HepG2 (cell line): ENCODE measurements at regions not wholly inside any gene's neighbourhood (a gene's known extent, or its start where the extent isn't known, plus 50 kb on each side); places are given as distances from the start of the nearest gene placed in this dataset.

Experiments
- ATAC-seq: fragments of 200-7000 bp; cut with Tn5 transposase; 3 replicates; pipeline ENCODE4 v1.9.1; 2020; ENCODE audit warnings: mild to moderate bottlenecking, moderate library complexity
- BruUV-seq: library from RNA; stranded (reverse); fragments of 400-500 nt; replicated peaks from 2 replicates; lab custom pipeline; 2021; lab: Mats Ljungman, UMichigan
- CTCF ChIA-PET: fragments of 300-600 bp; formaldehyde crosslinking; extraction: SDS; loops from one replicate; lab custom pipeline; 2021; ENCODE audit warnings: low total read pairs, inconsistent platforms, low intra/inter-chr PET ratio; lab: Yijun Ruan, JAX
- POLR2A ChIA-PET: fragments of 350-600 bp; sonication (Branson Sonifier 250); formaldehyde crosslinking; loops from one replicate; lab custom pipeline; 2020; ENCODE audit warnings: antibody characterized with exemption, inconsistent platforms; lab: Yijun Ruan, JAX
- DNase-seq: peaks from one replicate; pipeline ENCODE4 v3.0.0-alpha.2; 2015; ENCODE audit warnings: low spot score
- FAIRE-seq: peaks from 3 replicates; lab custom pipeline; 2011; peaks lifted over from hg19 to GRCh38; lab: Jason Lieb, UNC
- H2AFZ ChIP-seq: one replicate; pipeline ENCODE4 v1.6.1; 2011; ENCODE audit warnings: low read length, inconsistent platforms
- H3K27ac ChIP-seq: fragments of 300-600 bp; 3 replicates; pipeline ENCODE4 v1.8.0; 2011; ENCODE audit warnings: mixed run types, mild to moderate bottlenecking, mixed read lengths, low read length, inconsistent platforms; ENCODE audit not compliant: insufficient read depth; ENCODE audit errors: extremely low read length
- H3K27me3 ChIP-seq, 2 experiments: fragments of 200-600 bp in 1 of 2; 2 replicates in 1 of 2; 3 replicates in 1 of 2; pipeline versions ENCODE4 v1.6.0 to v1.8.0; 2011; ENCODE audit warnings: low read length in 2 of 2, mild to moderate bottlenecking in 2 of 2, moderate library complexity in 2 of 2, inconsistent platforms in 1 of 2; ENCODE audit not compliant: insufficient read depth in 2 of 2, control insufficient read depth in 1 of 2
- H3K36me3 ChIP-seq, 2 experiments: fragments of 200-600 bp in 1 of 2; replicated peaks in 1 of 2; 2 replicates in 1 of 2; 3 replicates in 1 of 2; pipeline versions ENCODE4 v1.5.1 to v1.8.0; 2011; ENCODE audit warnings: low read length in 2 of 2, inconsistent platforms in 1 of 2; ENCODE audit not compliant: insufficient read depth in 2 of 2, control insufficient read depth in 1 of 2
- H3K4me1 ChIP-seq: 2 replicates; pipeline ENCODE4 v1.5.1; 2012; ENCODE audit warnings: low read length, inconsistent platforms; ENCODE audit not compliant: insufficient read depth
- H3K4me2 ChIP-seq: 2 replicates; pipeline ENCODE4 v1.6.0; 2011; ENCODE audit warnings: low read depth, low read length, inconsistent platforms
- H3K4me3 ChIP-seq, 3 experiments: fragments of 200-600 bp in 1 of 3; sonication (generic), shearing (Covaris generic) in 1 of 3; replicated peaks in 1 of 3; 2 replicates each; pipeline ENCODE4 v1.5.1; 2011 to 2016; ENCODE audit warnings: low read length in 3 of 3, inconsistent platforms in 2 of 3, low read depth in 2 of 3, mild to moderate bottlenecking in 2 of 3, control low read depth in 1 of 3, mixed read lengths in 1 of 3; ENCODE audit not compliant: insufficient read depth in 1 of 3
- H3K79me2 ChIP-seq: one replicate; pipeline ENCODE4 v1.6.1; 2011; ENCODE audit warnings: low read length, inconsistent platforms; ENCODE audit not compliant: insufficient read depth
- H3K9ac ChIP-seq: 2 replicates; pipeline ENCODE4 v1.6.0; 2011; ENCODE audit warnings: mild to moderate bottlenecking, low read depth, low read length, inconsistent platforms; ENCODE audit not compliant: insufficient read depth
- H3K9me3 ChIP-seq: 2 replicates; pipeline ENCODE4 v1.5.1; 2012; ENCODE audit warnings: mild to moderate bottlenecking, low read length
- H4K20me1 ChIP-seq: 2 replicates; pipeline ENCODE4 v1.6.0; 2011; ENCODE audit warnings: inconsistent platforms, mild to moderate bottlenecking, low read length, moderate library complexity; ENCODE audit not compliant: insufficient read depth
- DNMT1 ChIP-seq: sonication (generic); formaldehyde crosslinking; IDR thresholded peaks from 2 replicates; pipeline ENCODE4 v1.5.1; 2020; ENCODE audit warnings: mild to moderate bottlenecking, missing genetic modification reagents
- E2F5 ChIP-seq: sonication (generic); formaldehyde crosslinking; conservative IDR thresholded peaks from 2 replicates; pipeline ENCODE4 v1.4.0; 2020; ENCODE audit warnings: missing genetic modification reagents
- EZH2 ChIP-seq: conservative IDR thresholded peaks from 2 replicates; pipeline ENCODE4 v1.6.1; 2012; ENCODE audit warnings: mild to moderate bottlenecking, low read depth, low read length, moderate library complexity
- RFX5 ChIP-seq: IDR thresholded peaks from 2 replicates; pipeline ENCODE4 v1.6.1; 2011; ENCODE audit warnings: low read depth, low read length, improper control_type of control experiment
- SMARCE1 ChIP-seq: fragments of 450-650 bp; IDR thresholded peaks from 2 replicates; pipeline ENCODE4 v1.6.1; 2017; ENCODE audit warnings: borderline replicate concordance
- TFAP4 ChIP-seq: sonication (generic); IDR thresholded peaks from 2 replicates; pipeline ENCODE4 v1.6.1; 2016; ENCODE audit warnings: low read depth, borderline replicate concordance
- TGIF2 ChIP-seq: IDR thresholded peaks from 2 replicates; pipeline ENCODE4 v1.6.1; 2016; ENCODE audit warnings: control low read depth, missing compliant biosample characterization
- ZNF337 ChIP-seq: sonication (generic); formaldehyde crosslinking; IDR thresholded peaks from 2 replicates; pipeline ENCODE4 v1.5.1; 2020; ENCODE audit warnings: missing genetic modification reagents, low read depth, mild to moderate bottlenecking, borderline replicate concordance
- ZNF768 ChIP-seq: sonication (generic); formaldehyde crosslinking; IDR thresholded peaks from 2 replicates; pipeline ENCODE4 v1.4.0; 2020; ENCODE audit warnings: missing genetic modification reagents
- ZNF782 ChIP-seq: sonication (generic); formaldehyde crosslinking; IDR thresholded peaks from 2 replicates; pipeline ENCODE4 v1.4.0; 2020; ENCODE audit warnings: missing genetic modification reagents, mild to moderate bottlenecking, borderline replicate concordance
- ZSCAN9 ChIP-seq: IDR thresholded peaks from 2 replicates; pipeline ENCODE4 v1.6.1; 2016; ENCODE audit warnings: borderline replicate concordance
- WGBS: methylation state at CpG from one replicate; pipeline ENCODE4 v1.1.6; 2017; ENCODE audit warnings: low lambda C conversion rate; 5-methylcytosine and 5-hydroxymethylcytosine counted together
- in situ Hi-C: cut with HindIII; loops from 2 replicates; pipeline ENCODE4 v1.10.0; 2017; ENCODE audit warnings: low pct_unique_long_range_greater_than_20kb; ENCODE audit not compliant: extremely low pct_ligation_motif_present
- intact Hi-C: fragments of 100-400 bp; cut with micrococcal nuclease; formaldehyde crosslinking; loops from one replicate; pipeline ENCODE4 v1.10.0; 2022; ENCODE audit not compliant: unreplicated experiment
- TF ChIP-seq, protein P1 (sequence below): sonication (generic); formaldehyde crosslinking; IDR thresholded peaks from 2 replicates; pipeline ENCODE4 v1.4.0; 2020; ENCODE audit warnings: missing genetic modification reagents, borderline replicate concordance
- TF ChIP-seq, protein P2 (sequence below): sonication (generic); formaldehyde crosslinking; IDR thresholded peaks from 2 replicates; pipeline ENCODE4 v1.8.0; 2022; ENCODE audit warnings: mild to moderate bottlenecking, missing genetic modification reagents, moderate library complexity

DNA sequence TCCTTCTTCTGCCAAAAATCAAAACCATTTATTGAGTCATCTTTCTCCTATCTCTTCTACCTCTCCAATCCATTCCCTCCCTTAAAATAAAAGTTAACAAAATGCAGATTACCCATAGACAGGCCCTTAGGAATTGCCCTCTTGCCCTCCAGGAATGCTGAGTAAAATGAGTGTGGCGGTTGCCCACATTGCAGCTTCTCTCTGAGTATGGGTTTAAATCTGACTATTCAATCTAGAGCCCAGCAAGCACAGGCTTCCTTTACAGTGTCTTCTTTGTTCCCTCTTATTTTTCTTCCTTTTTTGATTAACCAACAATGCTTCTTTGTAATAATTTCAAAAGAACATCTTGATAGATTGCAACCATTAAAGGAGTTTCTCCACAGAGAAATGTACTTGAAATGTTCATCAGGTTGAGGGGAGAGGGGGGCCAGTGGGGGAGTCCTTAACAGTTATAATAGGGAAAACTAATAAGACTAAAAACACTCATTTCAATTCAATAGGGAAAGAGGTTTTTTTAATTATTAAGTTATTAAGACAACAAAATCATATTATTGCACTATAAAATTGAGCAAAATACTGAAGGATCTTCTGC is 135.3 kb upstream of the LMCD1 start (continued):
- TF ChIP-seq EZH2 (no peak), ZNF768 (no peak)

GRCh38 chr3:8368598-8368997 is 133.0 kb upstream of the LMCD1 start:
- no peak for DNase-seq
- intact Hi-C loops, result no loop called here
- Histone ChIP-seq H3K9ac (no peak overlapping the region), H2AFZ (no peak overlapping the region), H3K4me3 (no peak overlapping the region), H3K4me2 (0 out of 2 replicates have a peak overlapping the region, but pooled peaks have one; percentile 7), H3K9me3 (no peaks in the 10 kb centered on the region), H3K4me1 (peaks cover 27% of the 10 kb centered on the region), H3K79me2 (no peaks in the 10 kb centered on the region), H4K20me1 (no peaks in the 10 kb centered on the region), H3K27ac (no peak overlapping the region), H3K27me3 (no peaks in the 10 kb centered on the region), H3K36me3 (no peaks in the 10 kb centered on the region)
- ChIA-PET POLR2A (no interaction called here), CTCF (no interaction called here)
- FAIRE-seq, result no peak
- in situ Hi-C loops, result no loop called here
- peak; percentile 84 for ATAC-seq
- BruUV-seq, result no TSS peak
- WGBS, result 27% methylated on average over 5 of the region's 5 CpGs
- TF ChIP-seq, protein P1, sequence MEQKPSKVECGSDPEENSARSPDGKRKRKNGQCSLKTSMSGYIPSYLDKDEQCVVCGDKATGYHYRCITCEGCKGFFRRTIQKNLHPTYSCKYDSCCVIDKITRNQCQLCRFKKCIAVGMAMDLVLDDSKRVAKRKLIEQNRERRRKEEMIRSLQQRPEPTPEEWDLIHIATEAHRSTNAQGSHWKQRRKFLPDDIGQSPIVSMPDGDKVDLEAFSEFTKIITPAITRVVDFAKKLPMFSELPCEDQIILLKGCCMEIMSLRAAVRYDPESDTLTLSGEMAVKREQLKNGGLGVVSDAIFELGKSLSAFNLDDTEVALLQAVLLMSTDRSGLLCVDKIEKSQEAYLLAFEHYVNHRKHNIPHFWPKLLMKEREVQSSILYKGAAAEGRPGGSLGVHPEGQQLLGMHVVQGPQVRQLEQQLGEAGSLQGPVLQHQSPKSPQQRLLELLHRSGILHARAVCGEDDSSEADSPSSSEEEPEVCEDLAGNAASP, result peak; percentile 48; the same call in 1 of the 2 replicates
- no peak for TF ChIP-seq E2F5 (CRISPR knock-in tag)

GRCh38 chr3:8369638-8370037 is 132.0 kb upstream of the LMCD1 start:
- Histone ChIP-seq H3K79me2 (no peaks in the 10 kb centered on the region), H3K4me1 (peaks cover 27% of the 10 kb centered on the region), H4K20me1 (no peaks in the 10 kb centered on the region), H3K9ac (no peak overlapping the region), H3K4me2 (no peak overlapping the region), H3K4me3 (no peak overlapping the region), H3K27ac (no peak overlapping the region), H3K27me3 (no peaks in the 10 kb centered on the region), H3K9me3 (no peaks in the 10 kb centered on the region), H2AFZ (no peak overlapping the region), H3K36me3 (no peaks in the 10 kb centered on the region)
- FAIRE-seq (no peak), ATAC-seq (no peak), DNase-seq (no peak)
- intact Hi-C loops, result no loop called here
- CTCF ChIA-PET, result no interaction called here
- BruUV-seq, result no TSS peak
- POLR2A ChIA-PET, result no interaction called here
- in situ Hi-C loops, result no loop called here
- WGBS, result 30% methylated on average over 1 of the region's 1 CpG
- TF ChIP-seq, protein P2, sequence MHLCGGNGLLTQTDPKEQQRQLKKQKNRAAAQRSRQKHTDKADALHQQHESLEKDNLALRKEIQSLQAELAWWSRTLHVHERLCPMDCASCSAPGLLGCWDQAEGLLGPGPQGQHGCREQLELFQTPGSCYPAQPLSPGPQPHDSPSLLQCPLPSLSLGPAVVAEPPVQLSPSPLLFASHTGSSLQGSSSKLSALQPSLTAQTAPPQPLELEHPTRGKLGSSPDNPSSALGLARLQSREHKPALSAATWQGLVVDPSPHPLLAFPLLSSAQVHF (CRISPR knock-in tag), result no peak
- TF ChIP-seq ZNF337 (CRISPR knock-in tag) (no peak), RFX5 (no peak), TGIF2 (CRISPR knock-in tag) (no peak), SMARCE1 (no peak), TFAP4 (no peak), DNMT1 (CRISPR knock-in tag) (no peak), ZNF782 (CRISPR knock-in tag) (no peak), ZSCAN9 (CRISPR knock-in tag) (no peak)
